ENCODE measurements at regions not wholly inside any gene's neighbourhood (a gene's known extent, or its start where the extent isn't known, plus 50 kb on each side); places are given as distances from the start of the nearest gene placed in this dataset.
"Not testable (repeated sequence)": the region's sequence is repeated elsewhere in the genome, so short reads cannot be mapped to it uniquely, and the experiment has no call there.

DNA sequence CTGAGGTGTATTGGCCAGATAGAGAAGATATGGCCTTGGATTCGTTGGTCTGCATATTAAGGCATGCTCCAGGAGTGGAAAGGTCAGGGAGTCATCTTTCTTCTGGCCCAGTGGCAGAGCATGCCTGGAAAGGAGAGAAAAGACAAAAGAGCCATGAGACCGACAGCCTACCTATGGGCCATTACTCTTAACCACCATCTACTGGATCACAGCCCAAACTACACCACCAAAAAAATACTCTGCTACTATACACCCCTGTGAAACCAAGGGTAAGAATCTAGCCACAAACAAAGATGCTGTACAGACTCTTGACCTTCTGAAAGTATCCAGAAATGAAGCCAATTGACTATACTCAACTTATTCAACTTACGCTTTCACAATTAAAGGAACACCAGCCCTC is 96.1 kb upstream of the PLSCR5 start:
- Histone ChIP-seq H2AFZ (ENCODE audit: low read length) (no peak overlapping the region), H3K9ac (ENCODE audit: low read depth, low read length, poor library complexity, severe bottlenecking) (no peak overlapping the region), H3K4me3 (ENCODE audit: low read length, poor library complexity, severe bottlenecking) (no peak overlapping the region), H4K20me1 (ENCODE audit: insufficient read depth, low read length, poor library complexity, severe bottlenecking) (no peaks in the 10 kb centered on the region), H3K9me3 (ENCODE audit: insufficient read depth, low read depth, low read length) (no peaks in the 10 kb centered on the region), H3K4me1 (ENCODE audit: insufficient read depth, low read length, poor library complexity, severe bottlenecking) (no peaks in the 10 kb centered on the region), H3K79me2 (ENCODE audit: insufficient read depth, low read length) (no peaks in the 10 kb centered on the region), H3K9me2 (replicated peaks; ENCODE audit: low read depth, low read length) (no peaks in the 10 kb centered on the region), H3K4me2 (ENCODE audit: low read depth, low read length, poor library complexity, severe bottlenecking) (no peak overlapping the region), H3F3A (ENCODE audit: low read depth) (no peaks in the 10 kb centered on the region), H3K27me3 (ENCODE audit: insufficient read depth, low read length, poor library complexity, severe bottlenecking) (no peaks in the 10 kb centered on the region), H3K36me3 (ENCODE audit: insufficient read depth, low read length) (no peaks in the 10 kb centered on the region)
- TF ChIP-seq, protein P1, sequence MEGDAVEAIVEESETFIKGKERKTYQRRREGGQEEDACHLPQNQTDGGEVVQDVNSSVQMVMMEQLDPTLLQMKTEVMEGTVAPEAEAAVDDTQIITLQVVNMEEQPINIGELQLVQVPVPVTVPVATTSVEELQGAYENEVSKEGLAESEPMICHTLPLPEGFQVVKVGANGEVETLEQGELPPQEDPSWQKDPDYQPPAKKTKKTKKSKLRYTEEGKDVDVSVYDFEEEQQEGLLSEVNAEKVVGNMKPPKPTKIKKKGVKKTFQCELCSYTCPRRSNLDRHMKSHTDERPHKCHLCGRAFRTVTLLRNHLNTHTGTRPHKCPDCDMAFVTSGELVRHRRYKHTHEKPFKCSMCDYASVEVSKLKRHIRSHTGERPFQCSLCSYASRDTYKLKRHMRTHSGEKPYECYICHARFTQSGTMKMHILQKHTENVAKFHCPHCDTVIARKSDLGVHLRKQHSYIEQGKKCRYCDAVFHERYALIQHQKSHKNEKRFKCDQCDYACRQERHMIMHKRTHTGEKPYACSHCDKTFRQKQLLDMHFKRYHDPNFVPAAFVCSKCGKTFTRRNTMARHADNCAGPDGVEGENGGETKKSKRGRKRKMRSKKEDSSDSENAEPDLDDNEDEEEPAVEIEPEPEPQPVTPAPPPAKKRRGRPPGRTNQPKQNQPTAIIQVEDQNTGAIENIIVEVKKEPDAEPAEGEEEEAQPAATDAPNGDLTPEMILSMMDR (conservative IDR thresholded peaks at IDR 0.05; ENCODE audit: low read length): no peak
- TF ChIP-seq EZH2phosphoT487 (IDR thresholded peaks at IDR 0.05; ENCODE audit: borderline replicate concordance): no peak

DNA sequence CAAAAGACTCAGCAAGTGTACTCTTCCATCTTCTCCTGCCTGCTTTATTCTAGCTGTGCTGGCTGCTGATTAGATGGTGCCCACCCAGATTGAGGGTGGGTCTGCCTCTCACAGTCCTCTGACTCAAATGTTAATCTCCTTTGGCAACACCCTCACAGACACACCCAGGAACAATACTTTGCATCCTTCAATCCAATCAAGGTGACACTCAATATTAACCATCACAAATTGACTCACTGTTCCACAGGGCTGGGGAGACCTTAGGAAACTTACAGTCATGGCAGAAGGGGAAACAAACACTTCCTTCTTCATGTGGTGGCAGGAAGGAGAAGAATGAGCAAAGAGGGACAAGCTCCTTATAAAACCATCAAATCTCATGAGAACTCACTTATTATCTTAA is 94.9 kb upstream of the PLSCR5 start:
- not testable (repeated sequence) for H4K20me1 ChIP-seq (ENCODE audit: insufficient read depth, low read length, poor library complexity, severe bottlenecking); H3K4me3 ChIP-seq (ENCODE audit: low read length, poor library complexity, severe bottlenecking); H3K9me3 ChIP-seq (ENCODE audit: insufficient read depth, low read depth, low read length); H2AFZ ChIP-seq (ENCODE audit: low read length); H3K79me2 ChIP-seq (ENCODE audit: insufficient read depth, low read length); H3K36me3 ChIP-seq (ENCODE audit: insufficient read depth, low read length); H3K27me3 ChIP-seq (ENCODE audit: insufficient read depth, low read length, poor library complexity, severe bottlenecking); H3F3A ChIP-seq (ENCODE audit: low read depth); H3K9me2 ChIP-seq (replicated peaks; ENCODE audit: low read depth, low read length); H3K4me2 ChIP-seq (ENCODE audit: low read depth, low read length, poor library complexity, severe bottlenecking); H3K4me1 ChIP-seq (ENCODE audit: insufficient read depth, low read length, poor library complexity, severe bottlenecking); H3K9ac ChIP-seq (ENCODE audit: low read depth, low read length, poor library complexity, severe bottlenecking)

DNA sequence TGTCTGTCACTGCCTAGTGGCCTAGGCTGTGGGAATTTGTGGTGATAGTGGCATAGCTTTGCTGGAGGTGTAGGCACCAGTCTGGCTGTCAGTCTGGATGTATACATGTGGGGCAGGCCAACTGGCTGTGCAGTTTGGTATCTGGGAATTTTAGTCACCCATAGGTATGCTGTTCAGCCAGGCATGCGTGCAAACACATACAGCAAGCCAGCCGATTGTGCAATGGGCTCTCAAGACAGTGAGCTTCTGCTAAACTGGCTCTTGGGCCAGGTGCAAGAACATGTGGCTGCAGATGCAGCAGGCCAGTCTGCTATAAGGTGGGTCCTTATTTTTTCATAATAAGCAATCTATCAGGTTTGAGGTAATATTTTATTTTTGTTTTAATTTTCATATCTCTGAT is 87.1 kb upstream of the PLSCR5 start:
- no peak for TF ChIP-seq EZH2phosphoT487 (IDR thresholded peaks at IDR 0.05; ENCODE audit: borderline replicate concordance)
- TF ChIP-seq, protein P1 (conservative IDR thresholded peaks at IDR 0.05; ENCODE audit: low read length): no peak
- H3K4me1 ChIP-seq (ENCODE audit: insufficient read depth, low read length, poor library complexity, severe bottlenecking): no peaks in the 10 kb centered on the region
- H2AFZ ChIP-seq (ENCODE audit: low read length): no peak overlapping the region
- H3K79me2 ChIP-seq (ENCODE audit: insufficient read depth, low read length): no peaks in the 10 kb centered on the region
- H3K9ac ChIP-seq (ENCODE audit: low read depth, low read length, poor library complexity, severe bottlenecking): no peak overlapping the region
- no peaks in the 10 kb centered on the region for H4K20me1 ChIP-seq (ENCODE audit: insufficient read depth, low read length, poor library complexity, severe bottlenecking)
- no peaks in the 10 kb centered on the region for H3K9me3 ChIP-seq (ENCODE audit: insufficient read depth, low read depth, low read length)
- H3K4me3 ChIP-seq (ENCODE audit: low read length, poor library complexity, severe bottlenecking): no peak overlapping the region
- no peaks in the 10 kb centered on the region for H3K27me3 ChIP-seq (ENCODE audit: insufficient read depth, low read length, poor library complexity, severe bottlenecking)
- no peaks in the 10 kb centered on the region for H3F3A ChIP-seq (ENCODE audit: low read depth)
- no peaks in the 10 kb centered on the region for H3K9me2 ChIP-seq (replicated peaks; ENCODE audit: low read depth, low read length)
- H3K4me2 ChIP-seq (ENCODE audit: low read depth, low read length, poor library complexity, severe bottlenecking): no peak overlapping the region
- no peaks in the 10 kb centered on the region for H3K36me3 ChIP-seq (ENCODE audit: insufficient read depth, low read length)

DNA sequence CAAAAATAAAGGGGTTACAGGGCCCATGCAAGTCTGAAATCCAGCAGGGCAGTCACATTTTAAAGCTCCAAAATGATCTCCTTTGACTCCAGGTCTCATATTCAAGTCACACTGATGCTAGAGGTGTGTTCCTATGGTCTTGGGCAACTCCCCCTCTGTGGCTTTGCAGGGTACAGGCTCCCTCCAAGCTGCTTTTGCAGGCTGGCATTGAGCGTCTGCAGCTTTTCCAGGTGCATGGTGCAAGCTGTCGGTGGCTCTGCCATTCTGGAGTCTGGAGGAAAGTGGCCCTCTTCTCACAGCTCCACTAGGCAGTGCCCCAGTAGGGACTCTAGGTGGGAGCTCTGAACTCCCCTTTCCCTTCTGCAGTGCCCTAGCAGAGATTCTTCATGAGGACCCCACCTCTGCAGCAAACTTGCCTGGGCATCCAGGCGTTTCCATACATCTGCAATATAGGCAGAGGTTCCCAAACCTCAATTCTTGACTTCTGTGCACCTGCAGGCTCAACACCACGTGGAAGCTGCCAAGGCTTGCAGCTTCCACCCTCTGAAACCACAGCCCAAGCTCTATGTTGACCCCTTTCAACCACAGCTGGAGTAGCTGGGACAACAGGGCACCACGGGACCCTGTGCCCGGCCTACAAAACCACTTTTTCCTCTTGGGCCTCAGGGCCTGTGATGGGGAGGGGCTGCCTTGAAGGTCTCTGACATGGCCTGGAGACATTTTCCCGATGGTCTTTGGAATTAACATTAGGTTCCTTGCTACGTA is 80.1 kb upstream of the PLSCR5 start:
- Histone ChIP-seq H3K4me2 (ENCODE audit: low read depth, low read length, poor library complexity, severe bottlenecking) (no peak overlapping the region), H2AFZ (ENCODE audit: low read length) (no peak overlapping the region), H3K9ac (ENCODE audit: low read depth, low read length, poor library complexity, severe bottlenecking) (no peak overlapping the region), H3K4me3 (ENCODE audit: low read length, poor library complexity, severe bottlenecking) (no peak overlapping the region), H3K9me3 (ENCODE audit: insufficient read depth, low read depth, low read length) (no peaks in the 10 kb centered on the region), H3K79me2 (ENCODE audit: insufficient read depth, low read length) (no peaks in the 10 kb centered on the region), H3K27me3 (ENCODE audit: insufficient read depth, low read length, poor library complexity, severe bottlenecking) (no peaks in the 10 kb centered on the region), H3K9me2 (replicated peaks; ENCODE audit: low read depth, low read length) (no peaks in the 10 kb centered on the region), H4K20me1 (ENCODE audit: insufficient read depth, low read length, poor library complexity, severe bottlenecking) (no peaks in the 10 kb centered on the region), H3K36me3 (ENCODE audit: insufficient read depth, low read length) (no peaks in the 10 kb centered on the region), H3K4me1 (ENCODE audit: insufficient read depth, low read length, poor library complexity, severe bottlenecking) (no peaks in the 10 kb centered on the region), H3F3A (ENCODE audit: low read depth) (no peaks in the 10 kb centered on the region)
- TF ChIP-seq EZH2phosphoT487 (IDR thresholded peaks at IDR 0.05; ENCODE audit: borderline replicate concordance): no peak
- TF ChIP-seq, protein P1 (conservative IDR thresholded peaks at IDR 0.05; ENCODE audit: low read length): no peak
